A673 (cell line): ENCODE measurements at regions not wholly inside any gene's neighbourhood (a gene's known extent, or its start where the extent isn't known, plus 50 kb on each side); places are given as distances from the start of the nearest gene placed in this dataset.

Experiments used
- CTCF ChIP-seq: fragments of 300-800, 200-600 bp; sonication (generic); conservative IDR thresholded peaks from 2 replicates; pipeline ENCODE4 v1.5.1; 2017; ENCODE audit warnings: low read depth, mild to moderate bottlenecking, antibody characterized with exemption, low read length, moderate library complexity, mixed read lengths
- EZH2 ChIP-seq: fragments of 200-600 bp; sonication (generic); IDR thresholded peaks from 2 replicates; pipeline ENCODE4 v1.6.1; 2017; ENCODE audit warnings: borderline replicate concordance, low read depth, mild to moderate bottlenecking, mixed read lengths, antibody characterized with exemption, low read length; ENCODE audit not compliant: poor library complexity, severe bottlenecking

DNA sequence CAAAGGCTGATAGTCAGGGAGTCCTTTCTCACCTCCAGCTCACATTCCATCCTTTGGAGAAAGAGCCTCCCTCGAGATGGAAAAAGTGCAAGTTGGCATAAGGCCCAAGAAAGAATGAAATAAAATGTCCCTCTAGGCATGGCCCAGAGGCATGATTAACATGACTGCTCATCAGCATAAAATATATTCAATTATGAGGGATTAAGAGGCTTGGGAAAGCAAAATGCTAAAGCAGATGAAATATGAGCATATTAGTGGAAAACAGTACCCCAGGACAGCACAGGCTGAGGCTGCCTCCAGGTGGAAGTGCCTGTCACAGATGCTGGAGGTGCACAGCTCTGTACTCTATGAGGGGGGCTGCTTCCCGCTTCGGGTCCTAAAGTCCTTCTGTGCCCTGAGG is 347.8 kb upstream of the PLET1 start:
- TF ChIP-seq CTCF (0 out of 2 replicates have a peak, but pooled peaks have one; percentile 11), EZH2 (no peak)
